Memory B cell (primary cell): ENCODE measurements at regions not wholly inside any gene's neighbourhood (a gene's known extent, or its start where the extent isn't known, plus 50 kb on each side); places are given as distances from the start of the nearest gene placed in this dataset.
"Not testable (repeated sequence)": the region's sequence is repeated elsewhere in the genome, so short reads cannot be mapped to it uniquely, and the experiment has no call there.

ENCODE experiments used
- ATAC-seq: fragments of 150-1000 bp; cut with Tn5 transposase; 2 replicates; pipeline ENCODE4 v1.10.0; 2021; ENCODE audit warnings: low read depth, mild to moderate bottlenecking, moderate library complexity
- DNase-seq, 2 donors: peaks; one replicate each; pipeline ENCODE4 v3.0.0; 2022; ENCODE audit warnings: low spot score in 2 of 2
- H3K27ac Mint-ChIP-seq: one replicate; pipeline ENCODE4 v1.8.0; 2022; ENCODE audit warnings: mild to moderate bottlenecking, moderate library complexity, mixed read lengths
- H3K27me3 Mint-ChIP-seq: one replicate; pipeline ENCODE4 v1.8.0; 2022; ENCODE audit warnings: mixed read lengths
- H3K36me3 Mint-ChIP-seq: one replicate; pipeline ENCODE4 v1.8.0; 2022; ENCODE audit warnings: mild to moderate bottlenecking, mixed read lengths
- H3K4me1 Mint-ChIP-seq: one replicate; pipeline ENCODE4 v1.8.0; 2022; ENCODE audit warnings: mixed read lengths
- H3K4me3 Mint-ChIP-seq: one replicate; pipeline ENCODE4 v1.8.0; 2022; ENCODE audit warnings: mild to moderate bottlenecking, moderate library complexity, mixed read lengths
- H3K9me3 Mint-ChIP-seq: one replicate; pipeline ENCODE4 v1.8.0; 2022; ENCODE audit warnings: mixed read lengths

- DNase-seq, ATAC-seq, H3K4me3 Mint-ChIP-seq, H3K36me3 Mint-ChIP-seq, H3K27me3 Mint-ChIP-seq, H3K27ac Mint-ChIP-seq, H3K4me1 Mint-ChIP-seq, H3K9me3 Mint-ChIP-seq: not testable (repeated sequence)
Observed at GRCh38 chr1:91207691-91208090, 185.9 kb upstream of the ZNF644 start.

GRCh38 chr1:91204150-91204549 is 182.3 kb upstream of the ZNF644 start:
- not testable (repeated sequence) for ATAC-seq, H3K4me3 Mint-ChIP-seq, H3K36me3 Mint-ChIP-seq, H3K27ac Mint-ChIP-seq, DNase-seq, H3K4me1 Mint-ChIP-seq, H3K27me3 Mint-ChIP-seq, H3K9me3 Mint-ChIP-seq

- DNase-seq (no peak), ATAC-seq (no peak)
- Mint-ChIP-seq H3K4me1 (no peaks in the 10 kb centered on the region), H3K27me3 (peaks cover 7% of the 10 kb centered on the region), H3K4me3 (no peak overlapping the region), H3K9me3 (no peaks in the 10 kb centered on the region), H3K36me3 (no peaks in the 10 kb centered on the region), H3K27ac (no peak overlapping the region)
Observed at GRCh38 chr1:91201694-91202093, 179.9 kb upstream of the ZNF644 start.

- H3K27ac Mint-ChIP-seq, result no peak overlapping the region
- no peak overlapping the region for H3K4me3 Mint-ChIP-seq
- DNase-seq, result no peak
- H3K4me1 Mint-ChIP-seq, result no peaks in the 10 kb centered on the region
- H3K9me3 Mint-ChIP-seq, result no peaks in the 10 kb centered on the region
- no peaks in the 10 kb centered on the region for H3K36me3 Mint-ChIP-seq
- ATAC-seq, result no peak
- peaks cover 7% of the 10 kb centered on the region for H3K27me3 Mint-ChIP-seq
Observed at GRCh38 chr1:91201176-91201575, 179.3 kb upstream of the ZNF644 start.

GRCh38 chr1:91200675-91201074 is 178.8 kb upstream of the ZNF644 start:
- Mint-ChIP-seq H3K27ac (no peak overlapping the region), H3K4me3 (no peak overlapping the region), H3K9me3 (no peaks in the 10 kb centered on the region), H3K36me3 (no peaks in the 10 kb centered on the region), H3K4me1 (no peaks in the 10 kb centered on the region), H3K27me3 (peaks cover 7% of the 10 kb centered on the region)
- no peak for ATAC-seq
- no peak for DNase-seq

GRCh38 chr1:91199988-91200387 is 178.2 kb upstream of the ZNF644 start:
- H3K9me3 Mint-ChIP-seq, result no peaks in the 10 kb centered on the region
- H3K27me3 Mint-ChIP-seq, result peaks cover 9% of the 10 kb centered on the region
- no peak overlapping the region for H3K4me3 Mint-ChIP-seq
- no peaks in the 10 kb centered on the region for H3K36me3 Mint-ChIP-seq
- no peak for DNase-seq
- H3K27ac Mint-ChIP-seq, result no peak overlapping the region
- no peak for ATAC-seq
- no peaks in the 10 kb centered on the region for H3K4me1 Mint-ChIP-seq

GRCh38 chr1:91190996-91191395 is 169.2 kb upstream of the ZNF644 start:
- Mint-ChIP-seq H3K27me3 (peaks cover 19% of the 10 kb centered on the region), H3K4me1 (no peaks in the 10 kb centered on the region), H3K27ac (no peak overlapping the region), H3K36me3 (no peaks in the 10 kb centered on the region), H3K4me3 (no peak overlapping the region), H3K9me3 (no peaks in the 10 kb centered on the region)
- no peak for DNase-seq
- no peak for ATAC-seq

GRCh38 chr1:91189096-91189495 is 167.3 kb upstream of the ZNF644 start:
- Mint-ChIP-seq H3K9me3 (peaks cover 8% of the 10 kb centered on the region), H3K4me3 (no peak overlapping the region), H3K27me3 (peaks cover 17% of the 10 kb centered on the region), H3K27ac (no peak overlapping the region), H3K36me3 (no peaks in the 10 kb centered on the region), H3K4me1 (no peaks in the 10 kb centered on the region)
- no peak for ATAC-seq
- no peak for DNase-seq

- not testable (repeated sequence) for H3K27me3 Mint-ChIP-seq, H3K27ac Mint-ChIP-seq, H3K4me3 Mint-ChIP-seq, DNase-seq, ATAC-seq, H3K4me1 Mint-ChIP-seq, H3K36me3 Mint-ChIP-seq
- H3K9me3 Mint-ChIP-seq, result peaks cover 11% of the 10 kb centered on the region
Observed at GRCh38 chr1:91182807-91183206, 161.0 kb upstream of the ZNF644 start.

GRCh38 chr1:91176250-91176649 is 154.4 kb upstream of the ZNF644 start:
- no peak overlapping the region for H3K4me3 Mint-ChIP-seq
- no peak overlapping the region for H3K27ac Mint-ChIP-seq
- DNase-seq (no peak), ATAC-seq (no peak)
- no peaks in the 10 kb centered on the region for H3K9me3 Mint-ChIP-seq
- no peaks in the 10 kb centered on the region for H3K4me1 Mint-ChIP-seq
- peaks cover 10% of the 10 kb centered on the region for H3K27me3 Mint-ChIP-seq
- no peaks in the 10 kb centered on the region for H3K36me3 Mint-ChIP-seq

GRCh38 chr1:91174734-91175133 is 152.9 kb upstream of the ZNF644 start:
- H3K27me3 Mint-ChIP-seq, result peaks cover 9% of the 10 kb centered on the region
- H3K4me3 Mint-ChIP-seq, result no peak overlapping the region
- DNase-seq (no peak), ATAC-seq (no peak)
- H3K36me3 Mint-ChIP-seq, result no peaks in the 10 kb centered on the region
- no peaks in the 10 kb centered on the region for H3K9me3 Mint-ChIP-seq
- no peaks in the 10 kb centered on the region for H3K4me1 Mint-ChIP-seq
- H3K27ac Mint-ChIP-seq, result no peak overlapping the region

- Mint-ChIP-seq H3K4me1 (no peaks in the 10 kb centered on the region), H3K4me3 (no peak overlapping the region), H3K27ac (no peak overlapping the region), H3K27me3 (peaks cover 9% of the 10 kb centered on the region), H3K36me3 (no peaks in the 10 kb centered on the region), H3K9me3 (no peaks in the 10 kb centered on the region)
- DNase-seq (no peak), ATAC-seq (no peak)
Observed at GRCh38 chr1:91173346-91173890, 151.6 kb upstream of the ZNF644 start.

GRCh38 chr1:91172541-91172940 is 150.7 kb upstream of the ZNF644 start:
- peaks cover 10% of the 10 kb centered on the region for H3K27me3 Mint-ChIP-seq
- H3K36me3 Mint-ChIP-seq, result no peaks in the 10 kb centered on the region

GRCh38 chr1:91171898-91172297 is 150.1 kb upstream of the ZNF644 start:
- Mint-ChIP-seq H3K27me3 (peaks cover 10% of the 10 kb centered on the region), H3K27ac (no peak overlapping the region), H3K4me1 (no peaks in the 10 kb centered on the region), H3K36me3 (no peaks in the 10 kb centered on the region), H3K4me3 (no peak overlapping the region), H3K9me3 (no peaks in the 10 kb centered on the region)
- no peak for ATAC-seq
- no peak for DNase-seq

More at GRCh38 chr1:91172541-91172940, 150.7 kb upstream of the ZNF644 start:
- Mint-ChIP-seq H3K27ac (no peak overlapping the region), H3K9me3 (no peaks in the 10 kb centered on the region), H3K4me3 (no peak overlapping the region), H3K4me1 (no peaks in the 10 kb centered on the region)
- DNase-seq (no peak), ATAC-seq (no peak)

GRCh38 chr1:91170571-91170970 is 148.7 kb upstream of the ZNF644 start:
- no peak overlapping the region for H3K27ac Mint-ChIP-seq
- H3K4me3 Mint-ChIP-seq, result no peak overlapping the region
- DNase-seq (no peak), ATAC-seq (no peak)
- H3K27me3 Mint-ChIP-seq, result peaks cover 10% of the 10 kb centered on the region
- H3K9me3 Mint-ChIP-seq, result no peaks in the 10 kb centered on the region
- H3K4me1 Mint-ChIP-seq, result no peaks in the 10 kb centered on the region
- H3K36me3 Mint-ChIP-seq, result no peaks in the 10 kb centered on the region
